Upper lobe of left lung (tissue), 6 donors: ENCODE measurements at regions not wholly inside any gene's neighbourhood (a gene's known extent, or its start where the extent isn't known, plus 50 kb on each side); places are given as distances from the start of the nearest gene placed in this dataset.

Experiments used
- ATAC-seq, 2 donors: fragments of 200-7000 bp; cut with Tn5 transposase; one replicate each; pipeline ENCODE4 v1.9.1; 2022; ENCODE audit warnings: mild to moderate bottlenecking in 2 of 2, moderate library complexity in 2 of 2; ENCODE audit not compliant: low FRiP score in 2 of 2
- DNase-seq, 2 donors: peaks; one replicate each; pipeline ENCODE4 v3.0.0-alpha.2; 2019 to 2020
- H3K27ac ChIP-seq, 4 donors: fragments of 200-600 bp; sonication (generic); one replicate each; pipeline ENCODE4 v1.5.1; 2016 to 2019
- H3K27me3 ChIP-seq, 4 donors: fragments of 200-600 bp; sonication (generic); one replicate each; pipeline ENCODE4 v1.5.1; 2017 to 2019
- H3K36me3 ChIP-seq, 4 donors: fragments of 200-600 bp; sonication (generic); one replicate each; pipeline ENCODE4 v1.5.1; 2016 to 2019
- H3K4me1 ChIP-seq, 4 donors: fragments of 200-600 bp; sonication (generic); one replicate each; pipeline ENCODE4 v1.5.1; 2018 to 2019
- H3K4me3 ChIP-seq, 4 donors: fragments of 200-600 bp; sonication (generic); one replicate each; pipeline ENCODE4 v1.5.1; 2017 to 2019; ENCODE audit warnings: mild to moderate bottlenecking in 2 of 4, moderate library complexity in 1 of 4
- H3K9me3 ChIP-seq, 4 donors: fragments of 200-600 bp; sonication (generic); one replicate each; pipeline ENCODE4 v1.5.1; 2018 to 2019
- CTCF ChIP-seq, 6 experiments: fragments of 450-650 bp in 4 of 6; fragments of 200-600 bp in 2 of 6; sonication (generic) in 2 of 6; IDR thresholded peaks; one replicate each; pipeline ENCODE4 v1.5.1; 2016 to 2019; ENCODE audit warnings: antibody characterized with exemption in 6 of 6
- EP300 ChIP-seq, 4 donors: sonication (generic); formaldehyde crosslinking; IDR thresholded peaks; one replicate each; pipeline ENCODE4 v1.5.1; 2017; ENCODE audit warnings: antibody characterized with exemption in 4 of 4, control low read depth in 2 of 4
- POLR2A ChIP-seq, 4 donors: fragments of 450-650 bp; IDR thresholded peaks; one replicate each; pipeline ENCODE4 v1.5.1; 2016 to 2017; ENCODE audit warnings: antibody characterized with exemption in 4 of 4, mild to moderate bottlenecking in 2 of 4
- POLR2AphosphoS5 ChIP-seq, 2 donors: sonication (generic); formaldehyde crosslinking; IDR thresholded peaks; one replicate each; pipeline ENCODE4 v1.5.1; 2017; ENCODE audit warnings: antibody characterized with exemption in 2 of 2
- WGBS, 2 donors: methylation state at CpG; one replicate each; pipeline ENCODE4 v1.1.5; 2017 to 2018; 5-methylcytosine and 5-hydroxymethylcytosine counted together
- donor health status: DM: no; HTN: no; CAD: no; lungs with moderate emphysema.
- donor health status: DM: no; HTN: yes; CAD: no; lungs with severe emphysema.

GRCh38 chr18:6488956-6489355 is 74.2 kb upstream of the L3MBTL4 start:
- Histone ChIP-seq H3K27me3 (no peaks in the 10 kb centered on the region), H3K4me1 (no peaks in the 10 kb centered on the region), H3K9me3 (no peaks in the 10 kb centered on the region), H3K36me3 (no peaks in the 10 kb centered on the region), H3K4me3 (no peak overlapping the region), H3K27ac (no peak overlapping the region)
- WGBS, 2 donors: 93 to 100% methylated on average over 1 of the region's 1 CpG
- TF ChIP-seq POLR2A (IDR thresholded peaks at IDR 0.05) (no peak), CTCF (IDR thresholded peaks at IDR 0.05) (no peak), EP300 (IDR thresholded peaks at IDR 0.05) (no peak), POLR2AphosphoS5 (IDR thresholded peaks at IDR 0.05) (no peak)
- no peak for DNase-seq
- no peak for ATAC-seq

GRCh38 chr18:6489977-6490376 is 75.3 kb upstream of the L3MBTL4 start:
- WGBS, 2 donors: 73 to 80% methylated on average over 2 of the region's 2 CpGs
- no peaks in the 10 kb centered on the region for H3K36me3 ChIP-seq
- H3K4me1 ChIP-seq: no peaks in the 10 kb centered on the region
- no peak for DNase-seq
- ATAC-seq: no peak
- no peaks in the 10 kb centered on the region for H3K9me3 ChIP-seq
- no peak overlapping the region for H3K27ac ChIP-seq
- H3K27me3 ChIP-seq: no peaks in the 10 kb centered on the region
- H3K4me3 ChIP-seq: no peak overlapping the region
- TF ChIP-seq CTCF (IDR thresholded peaks at IDR 0.05): no peak

- 58 to 74% methylated on average over 5 of the region's 5 CpGs for WGBS, 2 donors
- no peak for DNase-seq
Observed at GRCh38 chr18:6493194-6493593, 78.5 kb upstream of the L3MBTL4 start.

GRCh38 chr18:6495536-6495935 is 80.8 kb upstream of the L3MBTL4 start:
- WGBS, 2 donors: 79 to 82% methylated on average over 5 of the region's 5 CpGs
- no peak for ATAC-seq
- H3K4me1 ChIP-seq: no peaks in the 10 kb centered on the region
- TF ChIP-seq POLR2A (IDR thresholded peaks at IDR 0.05) (no peak), POLR2AphosphoS5 (IDR thresholded peaks at IDR 0.05) (no peak), EP300 (IDR thresholded peaks at IDR 0.05) (no peak), CTCF (IDR thresholded peaks at IDR 0.05) (no peak)
- no peaks in the 10 kb centered on the region for H3K9me3 ChIP-seq
- H3K36me3 ChIP-seq: no peaks in the 10 kb centered on the region
- H3K4me3 ChIP-seq: no peak overlapping the region
- no peak for DNase-seq
- H3K27ac ChIP-seq: no peak overlapping the region
- H3K27me3 ChIP-seq: no peaks in the 10 kb centered on the region

More at GRCh38 chr18:6493194-6493593, 78.5 kb upstream of the L3MBTL4 start:
- H3K4me3 ChIP-seq: no peak overlapping the region
- H3K9me3 ChIP-seq: no peaks in the 10 kb centered on the region
- no peak overlapping the region for H3K27ac ChIP-seq
- no peaks in the 10 kb centered on the region for H3K27me3 ChIP-seq
- H3K36me3 ChIP-seq: no peaks in the 10 kb centered on the region
- no peak for ATAC-seq
- TF ChIP-seq EP300 (IDR thresholded peaks at IDR 0.05) (no peak), CTCF (IDR thresholded peaks at IDR 0.05) (no peak), POLR2A (IDR thresholded peaks at IDR 0.05) (no peak), POLR2AphosphoS5 (IDR thresholded peaks at IDR 0.05) (no peak)
- no peaks in the 10 kb centered on the region for H3K4me1 ChIP-seq

GRCh38 chr18:6497543-6497942 is 82.8 kb upstream of the L3MBTL4 start:
- 76 to 79% methylated on average over 4 of the region's 4 CpGs for WGBS, 2 donors
- H3K4me1 ChIP-seq: no peaks in the 10 kb centered on the region

More at GRCh38 chr18:6497543-6497942, 82.8 kb upstream of the L3MBTL4 start:
- Histone ChIP-seq H3K36me3 (no peaks in the 10 kb centered on the region), H3K4me3 (no peak overlapping the region), H3K27ac (no peak overlapping the region), H3K9me3 (no peaks in the 10 kb centered on the region), H3K27me3 (no peaks in the 10 kb centered on the region)
- no peak for DNase-seq
- TF ChIP-seq POLR2AphosphoS5 (IDR thresholded peaks at IDR 0.05) (no peak), POLR2A (IDR thresholded peaks at IDR 0.05) (no peak), CTCF (IDR thresholded peaks at IDR 0.05) (no peak), EP300 (IDR thresholded peaks at IDR 0.05) (no peak)
- no peak for ATAC-seq
